ENCODE measurements at regions not wholly inside any gene's neighbourhood (a gene's known extent, or its start where the extent isn't known, plus 50 kb on each side); places are given as distances from the start of the nearest gene placed in this dataset.

GRCh38 chr6:98579941-98580340 is 254.4 kb upstream of the POU3F2 start:
- DNase-seq, result no peak

- no peak for DNase-seq
Observed at GRCh38 chr6:98581705-98582104, 252.7 kb upstream of the POU3F2 start.

GRCh38 chr6:98583506-98583905 is 250.9 kb upstream of the POU3F2 start:
- DNase-seq, result no peak

GRCh38 chr6:98586163-98586562 is 248.2 kb upstream of the POU3F2 start:
- no peak for DNase-seq

- no peak for DNase-seq
Observed at GRCh38 chr6:98587555-98587954, 246.8 kb upstream of the POU3F2 start.

- DNase-seq, result no peak
Observed at GRCh38 chr6:98589536-98589935, 244.8 kb upstream of the POU3F2 start.

- no peak for DNase-seq
Observed at GRCh38 chr6:98590136-98590681, 244.2 kb upstream of the POU3F2 start.

GRCh38 chr6:98590997-98591396 is 243.4 kb upstream of the POU3F2 start:
- DNase-seq, result no peak

- DNase-seq, result no peak
Observed at GRCh38 chr6:98593676-98594075, 240.7 kb upstream of the POU3F2 start.

GRCh38 chr6:98601716-98602115 is 232.7 kb upstream of the POU3F2 start:
- no peak for DNase-seq

- DNase-seq, result no peak
Observed at GRCh38 chr6:98605705-98606104, 228.7 kb upstream of the POU3F2 start.

- DNase-seq, result no peak
Observed at GRCh38 chr6:98627129-98627775, 207.1 kb upstream of the POU3F2 start.

GRCh38 chr6:98633886-98634285 is 200.5 kb upstream of the POU3F2 start:
- no peak for DNase-seq

GRCh38 chr6:98634569-98634968 is 199.8 kb upstream of the POU3F2 start:
- DNase-seq, result no peak

- DNase-seq, result no peak
Observed at GRCh38 chr6:98635191-98635590, 199.2 kb upstream of the POU3F2 start.

- no peak for DNase-seq
Observed at GRCh38 chr6:98636941-98637340, 197.4 kb upstream of the POU3F2 start.

GRCh38 chr6:98639089-98639635 is 195.2 kb upstream of the POU3F2 start:
- DNase-seq, result no peak

- DNase-seq, result no peak
Observed at GRCh38 chr6:98640366-98640765, 194.0 kb upstream of the POU3F2 start.

GRCh38 chr6:98641949-98642719 is 192.2 kb upstream of the POU3F2 start:
- DNase-seq, result no peak

- DNase-seq, result no peak
Observed at GRCh38 chr6:98644063-98644462, 190.3 kb upstream of the POU3F2 start.

- no peak for DNase-seq
Observed at GRCh38 chr6:98648211-98648914, 186.0 kb upstream of the POU3F2 start.

GRCh38 chr6:98650941-98651340 is 183.4 kb upstream of the POU3F2 start:
- no peak for DNase-seq

GRCh38 chr6:98653179-98653578 is 181.2 kb upstream of the POU3F2 start:
- DNase-seq, result no peak

Data from RPMI8226 (cell line).